Body of pancreas (tissue), 4 donors: ENCODE measurements at regions not wholly inside any gene's neighbourhood (a gene's known extent, or its start where the extent isn't known, plus 50 kb on each side); places are given as distances from the start of the nearest gene placed in this dataset.

ENCODE experiments used
- CTCF ChIP-seq, 7 experiments: fragments of 450-650 bp in 4 of 7; fragments of 200-600 bp in 3 of 7; sonication (generic) in 3 of 7; IDR thresholded peaks; one replicate each; pipeline ENCODE4 v1.5.1; 2016 to 2019; ENCODE audit warnings: antibody characterized with exemption in 7 of 7
- POLR2A ChIP-seq, 3 donors: fragments of 450-650 bp; IDR thresholded peaks; one replicate each; pipeline ENCODE4 v1.6.1; 2016; ENCODE audit warnings: antibody characterized with exemption in 3 of 3, mild to moderate bottlenecking in 2 of 3

GRCh38 chr4:84312426-84313012 is 186.6 kb downstream of the NKX6-1 start:
- TF ChIP-seq CTCF (IDR thresholded peaks at IDR 0.05) (no peak), POLR2A (IDR thresholded peaks at IDR 0.05) (no peak)
